ENCODE measurements at regions not wholly inside any gene's neighbourhood (a gene's known extent, or its start where the extent isn't known, plus 50 kb on each side); places are given as distances from the start of the nearest gene placed in this dataset.

GRCh38 chr12:97181571-97182265 is 274.7 kb downstream of the NEDD1 start:
- DNase-seq = no peak

- DNase-seq = no peak
Measured at GRCh38 chr12:97182769-97183168, 275.7 kb downstream of the NEDD1 start.

- DNase-seq = no peak
Measured at GRCh38 chr12:97184127-97184773, 277.2 kb downstream of the NEDD1 start.

- DNase-seq = no peak
Measured at GRCh38 chr12:97185567-97185966, 277.0 kb upstream of the RMST start.

GRCh38 chr12:97194546-97194945 is 268.1 kb upstream of the RMST start:
- DNase-seq = no peak

- peak; percentile 35 for DNase-seq
Measured at GRCh38 chr12:97200181-97200580, 262.4 kb upstream of the RMST start.

- no peak for DNase-seq
Measured at GRCh38 chr12:97203408-97203807, 259.2 kb upstream of the RMST start.

- no peak for DNase-seq
Measured at GRCh38 chr12:97209997-97210396, 252.6 kb upstream of the RMST start.

GRCh38 chr12:97211416-97211930 is 251.1 kb upstream of the RMST start:
- DNase-seq = no peak

GRCh38 chr12:97216848-97217247 is 245.8 kb upstream of the RMST start:
- no peak for DNase-seq

- DNase-seq = no peak
Measured at GRCh38 chr12:97222391-97222790, 240.2 kb upstream of the RMST start.

GRCh38 chr12:97223419-97223818 is 239.2 kb upstream of the RMST start:
- no peak for DNase-seq

GRCh38 chr12:97229004-97229403 is 233.6 kb upstream of the RMST start:
- no peak for DNase-seq

GRCh38 chr12:97235102-97235501 is 227.5 kb upstream of the RMST start:
- DNase-seq = peak; percentile 32

- no peak for DNase-seq
Measured at GRCh38 chr12:97246368-97246767, 216.2 kb upstream of the RMST start.

- DNase-seq = no peak
Measured at GRCh38 chr12:97250483-97250882, 212.1 kb upstream of the RMST start.

- DNase-seq = no peak
Measured at GRCh38 chr12:97257726-97258125, 204.9 kb upstream of the RMST start.

GRCh38 chr12:97259098-97259497 is 203.5 kb upstream of the RMST start:
- DNase-seq = no peak

GRCh38 chr12:97260786-97261185 is 201.8 kb upstream of the RMST start:
- no peak for DNase-seq

GRCh38 chr12:97267166-97267565 is 195.4 kb upstream of the RMST start:
- no peak for DNase-seq

GRCh38 chr12:97267594-97268202 is 194.9 kb upstream of the RMST start:
- no peak for DNase-seq

- DNase-seq = no peak
Measured at GRCh38 chr12:97272471-97272870, 190.1 kb upstream of the RMST start.

GRCh38 chr12:97274386-97274785 is 188.2 kb upstream of the RMST start:
- DNase-seq = no peak

Measured in left kidney (tissue), 1 donor.